SK-N-SH (cell line): ENCODE measurements at regions not wholly inside any gene's neighbourhood (a gene's known extent, or its start where the extent isn't known, plus 50 kb on each side); places are given as distances from the start of the nearest gene placed in this dataset.
"Not testable (repeated sequence)": the region's sequence is repeated elsewhere in the genome, so short reads cannot be mapped to it uniquely, and the experiment has no call there.

Experiments
- CTCF ChIA-PET: fragments of 300-600, 350-600 bp; formaldehyde crosslinking; extraction: SDS; loops from one replicate; lab custom pipeline; 2021; lab: Yijun Ruan, JAX
- POLR2A ChIA-PET: fragments of 350-600 bp; sonication (Branson Sonifier 250); formaldehyde crosslinking; extraction: SDS; loops from one replicate; lab custom pipeline; 2020; ENCODE audit warnings: antibody characterized with exemption, inconsistent platforms; lab: Yijun Ruan, JAX
- DNase-seq: peaks from one replicate; pipeline ENCODE4 v3.0.0; 2012
- H2AFZ ChIP-seq: fragments of 200-600 bp; sonication (generic); 2 replicates; pipeline ENCODE4 v1.8.1; 2016; ENCODE audit warnings: antibody characterized with exemption, mild to moderate bottlenecking, low read depth
- H3F3A ChIP-seq: fragments of 200-600 bp; sonication (generic); replicated peaks from 2 replicates; pipeline ENCODE3; 2016; ENCODE audit warnings: antibody characterized with exemption, mild to moderate bottlenecking; ENCODE audit not compliant: insufficient read depth
- H3K27ac ChIP-seq, 2 experiments: fragments of 200-500 bp in 1 of 2; fragments of 200-600 bp in 1 of 2; sonication (Bioruptor generic) in 1 of 2; sonication (generic), shearing (Covaris generic) in 1 of 2; 2 replicates each; pipeline versions ENCODE4 v1.5.1 to v1.6.1; 2014 to 2016; ENCODE audit warnings: low read depth in 2 of 2, inconsistent platforms in 1 of 2, low read length in 1 of 2, mild to moderate bottlenecking in 1 of 2, mixed read lengths in 1 of 2
- H3K27me3 ChIP-seq: fragments of 200-600 bp; sonication (generic), shearing (Covaris generic); 2 replicates; pipeline ENCODE4 v1.6.1; 2016; ENCODE audit warnings: mixed run types; ENCODE audit not compliant: insufficient read depth
- H3K36me3 ChIP-seq, 2 experiments: fragments of 200-500 bp in 1 of 2; fragments of 200-600 bp in 1 of 2; sonication (Bioruptor generic) in 1 of 2; sonication (generic) in 1 of 2; replicated peaks in 1 of 2; 2 replicates each; pipeline versions ENCODE3 to v1.5.1; 2014 to 2016; ENCODE audit warnings: low read length in 1 of 2, mild to moderate bottlenecking in 1 of 2; ENCODE audit not compliant: insufficient read depth in 2 of 2, control insufficient read depth in 1 of 2
- H3K4me1 ChIP-seq, 2 experiments: fragments of 200-500 bp in 1 of 2; fragments of 200-600 bp in 1 of 2; sonication (Bioruptor generic) in 1 of 2; sonication (generic), shearing (Covaris generic) in 1 of 2; 2 replicates each; pipeline versions ENCODE4 v1.5.1 to v1.6.1; 2014 to 2016; ENCODE audit warnings: low read depth in 1 of 2, low read length in 1 of 2, mixed run types in 1 of 2; ENCODE audit not compliant: insufficient read depth in 2 of 2, control insufficient read depth in 1 of 2
- H3K4me2 ChIP-seq: fragments of 200-600 bp; sonication (generic), shearing (Covaris generic); 2 replicates; pipeline ENCODE4 v1.6.1; 2017; ENCODE audit warnings: mixed run types
- H3K4me3 ChIP-seq, 2 experiments: fragments of 200-500 bp in 1 of 2; fragments of 200-600 bp in 1 of 2; sonication (Bioruptor generic) in 1 of 2; sonication (generic), shearing (Covaris generic) in 1 of 2; 2 replicates each; pipeline versions ENCODE4 v1.5.1 to v1.8.1; 2014 to 2016; ENCODE audit warnings: low read depth in 2 of 2, inconsistent platforms in 1 of 2, low read length in 1 of 2, mild to moderate bottlenecking in 1 of 2, mixed read lengths in 1 of 2, moderate library complexity in 1 of 2
- H3K79me2 ChIP-seq: fragments of 200-600 bp; sonication (generic); 2 replicates; pipeline ENCODE4 v1.8.1; 2017; ENCODE audit warnings: mild to moderate bottlenecking; ENCODE audit not compliant: insufficient read depth
- H3K9ac ChIP-seq: fragments of 200-600 bp; sonication (generic); 2 replicates; pipeline ENCODE4 v1.6.1; 2017; ENCODE audit warnings: mixed run types
- H3K9me2 ChIP-seq: fragments of 200-600 bp; sonication (generic); 2 replicates; pipeline ENCODE4 v1.6.1; 2017; ENCODE audit warnings: mixed run types
- H3K9me3 ChIP-seq: fragments of 200-600 bp; sonication (generic); 2 replicates; pipeline ENCODE4 v1.6.1; 2017; ENCODE audit warnings: mixed run types, mild to moderate bottlenecking, moderate library complexity
- H4K20me1 ChIP-seq: fragments of 200-600 bp; sonication (generic); 2 replicates; pipeline ENCODE4 v1.6.1; 2017; ENCODE audit warnings: mild to moderate bottlenecking, mixed run types; ENCODE audit not compliant: insufficient read depth
- CTCF ChIP-seq: fragments of 200-600 bp; sonication (generic); IDR thresholded peaks from 2 replicates; pipeline ENCODE4 v1.6.1; 2017; ENCODE audit warnings: antibody characterized with exemption, mild to moderate bottlenecking, moderate library complexity
- FOXM1 ChIP-seq: IDR thresholded peaks from 2 replicates; pipeline ENCODE4 v1.4.0; 2012; ENCODE audit warnings: low read depth, mild to moderate bottlenecking
- GATA2 ChIP-seq: sonication (generic); formaldehyde crosslinking; IDR thresholded peaks from 2 replicates; pipeline ENCODE4 v1.5.0; 2020; ENCODE audit warnings: mild to moderate bottlenecking, missing genetic modification reagents
- JUND ChIP-seq: IDR thresholded peaks from 2 replicates; pipeline ENCODE4 v1.4.0; 2012
- MEF2A ChIP-seq: IDR thresholded peaks from 2 replicates; pipeline ENCODE4 v1.4.0; 2012; ENCODE audit warnings: low read depth, borderline replicate concordance
- MXI1 ChIP-seq: IDR thresholded peaks from 2 replicates; pipeline ENCODE4 v1.6.1; 2012; ENCODE audit warnings: mild to moderate bottlenecking, low read depth, low read length, improper control_type of control experiment
- NFIC ChIP-seq: IDR thresholded peaks from 2 replicates; pipeline ENCODE4 v1.4.0; 2012; ENCODE audit warnings: borderline replicate concordance
- RAD21 ChIP-seq: IDR thresholded peaks from 2 replicates; pipeline ENCODE4 v1.6.1; 2012; ENCODE audit warnings: mild to moderate bottlenecking, low read length
- RFX5 ChIP-seq: IDR thresholded peaks from 2 replicates; pipeline ENCODE4 v1.6.1; 2012; ENCODE audit warnings: mild to moderate bottlenecking, improper control_type of control experiment, low read length
- USF1 ChIP-seq: IDR thresholded peaks from 2 replicates; pipeline ENCODE4 v1.4.0; 2012; ENCODE audit warnings: low read depth, borderline replicate concordance
- YY1 ChIP-seq: IDR thresholded peaks from 2 replicates; pipeline ENCODE4 v1.4.0; 2012; ENCODE audit warnings: low read depth, mild to moderate bottlenecking
- WGBS: methylation state at CpG from one replicate; pipeline ENCODE4 v1.1.6; 2017; ENCODE audit warnings: low lambda C conversion rate; 5-methylcytosine and 5-hydroxymethylcytosine counted together

- DNase-seq: no peak
- no peak overlapping the region for H3K4me3 ChIP-seq
- no peak for TF ChIP-seq NFIC
- TF ChIP-seq MEF2A: no peak
- no peak for TF ChIP-seq CTCF
- TF ChIP-seq GATA2: no peak
- no peak for TF ChIP-seq FOXM1
- TF ChIP-seq, all 33 proteins: peak for 0
- Histone ChIP-seq H3K4me1 (no peaks in the 10 kb centered on the region), H3K27ac (no peak overlapping the region), H2AFZ (no peak overlapping the region), H3K27me3 (no peaks in the 10 kb centered on the region), H3K4me2 (no peak overlapping the region), H3K9me2 (peaks cover 4% of the 10 kb centered on the region; the same call in 1 of the 2 replicates), H3F3A (peaks cover 4% of the 10 kb centered on the region), H3K36me3 (peaks cover 4 to 7% of the 10 kb centered on the region in 2 experiments), H3K9ac (no peak overlapping the region), H3K9me3 (no peaks in the 10 kb centered on the region), H3K79me2 (peaks cover 3% of the 10 kb centered on the region; the same call in 1 of the 2 replicates), H4K20me1 (no peaks in the 10 kb centered on the region)
- 98% methylated on average over 11 of the region's 19 CpGs for WGBS
- ChIA-PET CTCF (no interaction called here), POLR2A (no interaction called here)
Measured at GRCh38 chr19:27805848-27806247, 1407.1 kb downstream of the UQCRFS1 start.

- not testable (repeated sequence) for H2AFZ ChIP-seq, H3F3A ChIP-seq, H3K4me3 ChIP-seq, H3K9me3 ChIP-seq, H3K9ac ChIP-seq, H3K9me2 ChIP-seq, H4K20me1 ChIP-seq
- peaks cover 16 to 17% of the 10 kb centered on the region in 2 experiments for H3K36me3 ChIP-seq
- TF ChIP-seq CTCF (peak; percentile 25; the same call in 1 of the 2 replicates), RAD21 (0 out of 2 replicates have a peak, but pooled peaks have one; percentile 27)
- TF ChIP-seq, all 33 proteins: peak for 2; not testable (repeated sequence) for 31
- H3K4me2 ChIP-seq, H3K27ac ChIP-seq, POLR2A ChIA-PET, CTCF ChIA-PET, H3K4me1 ChIP-seq, DNase-seq, H3K27me3 ChIP-seq: not testable (repeated sequence)
- WGBS: 75% methylated on average over 4 of the region's 15 CpGs
- peaks cover 27% of the 10 kb centered on the region for H3K79me2 ChIP-seq
Measured at GRCh38 chr19:27802293-27802692, 1410.7 kb downstream of the UQCRFS1 start.

GRCh38 chr19:27796540-27796939 lies 1416.4 kb downstream of the UQCRFS1 start:
- DNase-seq: no peak
- peaks cover 30% of the 10 kb centered on the region for H4K20me1 ChIP-seq
- no peak for TF ChIP-seq JUND
- TF ChIP-seq MEF2A: no peak
- TF ChIP-seq USF1: no peak
- TF ChIP-seq RFX5: no peak
- no peak for TF ChIP-seq YY1
- TF ChIP-seq MXI1: no peak
- TF ChIP-seq, all 33 proteins: peak for 0
- Histone ChIP-seq H3K9me3 (no peaks in the 10 kb centered on the region), H3K36me3 (peaks cover 14 to 28% of the 10 kb centered on the region in 2 experiments), H3K4me3 (no peak overlapping the region), H3K9ac (no peak overlapping the region), H3K4me2 (no peak overlapping the region), H3K27me3 (no peaks in the 10 kb centered on the region), H3K79me2 (peaks cover 73% of the 10 kb centered on the region), H3K4me1 (peaks cover 4 to 14% of the 10 kb centered on the region in 2 experiments; a peak in 2 of 4 replicates), H2AFZ (no peak overlapping the region), H3F3A (no peaks in the 10 kb centered on the region), H3K27ac (no peak overlapping the region), H3K9me2 (no peaks in the 10 kb centered on the region)
- CTCF ChIA-PET: no interaction called here
- WGBS: 94% methylated on average over 1 of the region's 1 CpG
- POLR2A ChIA-PET: no interaction called here
